ENCODE measurements at regions not wholly inside any gene's neighbourhood (a gene's known extent, or its start where the extent isn't known, plus 50 kb on each side); places are given as distances from the start of the nearest gene placed in this dataset.

- H3K27me3 ChIP-seq (ENCODE audit: control insufficient read depth in 5 of 5, insufficient read depth in 4 of 5, low read length in 5 of 5), result peaks cover 0 to 3% (median 0%) of the 10 kb centered on the region in 5 donors
- no peak overlapping the region for H3K9ac ChIP-seq (ENCODE audit: low read length in 5 of 5)
- no peaks in the 10 kb centered on the region for H3K36me3 ChIP-seq (ENCODE audit: control insufficient read depth in 5 of 5, insufficient read depth in 5 of 5, low read length in 5 of 5)
- H3K27ac ChIP-seq (ENCODE audit: low read depth, low read length), result no peak overlapping the region
- H3K9me3 ChIP-seq (ENCODE audit: control insufficient read depth in 5 of 5, low read length in 5 of 5), result no peaks in the 10 kb centered on the region
- peaks cover 0 to 6% (median 5%) of the 10 kb centered on the region in 5 donors for H3K4me1 ChIP-seq (ENCODE audit: control insufficient read depth in 5 of 5, insufficient read depth in 5 of 5, low read length in 5 of 5)
- H3K4me3 ChIP-seq (ENCODE audit: low read depth in 1 of 5, low read length in 5 of 5), result no peak overlapping the region
Measured at GRCh38 chr12:65567820-65568219, 256.5 kb upstream of the HMGA2 start.

GRCh38 chr12:65568517-65568916, 255.8 kb upstream of the HMGA2 start:
- Histone ChIP-seq H3K27ac (ENCODE audit: low read depth, low read length) (no peak overlapping the region), H3K9ac (ENCODE audit: low read length in 5 of 5) (no peak overlapping the region), H3K9me3 (ENCODE audit: control insufficient read depth in 5 of 5, low read length in 5 of 5) (peaks cover 0 to 3% (median 0%) of the 10 kb centered on the region in 5 donors), H3K4me1 (ENCODE audit: control insufficient read depth in 5 of 5, insufficient read depth in 5 of 5, low read length in 5 of 5) (peaks cover 0 to 6% (median 5%) of the 10 kb centered on the region in 5 donors), H3K27me3 (ENCODE audit: control insufficient read depth in 5 of 5, insufficient read depth in 4 of 5, low read length in 5 of 5) (no peaks in the 10 kb centered on the region), H3K36me3 (ENCODE audit: control insufficient read depth in 5 of 5, insufficient read depth in 5 of 5, low read length in 5 of 5) (no peaks in the 10 kb centered on the region), H3K4me3 (ENCODE audit: low read depth in 1 of 5, low read length in 5 of 5) (no peak overlapping the region)

- H3K4me1 ChIP-seq (ENCODE audit: control insufficient read depth in 5 of 5, insufficient read depth in 5 of 5, low read length in 5 of 5), result peaks cover 0 to 6% (median 5%) of the 10 kb centered on the region in 5 donors
- H3K36me3 ChIP-seq (ENCODE audit: control insufficient read depth in 5 of 5, insufficient read depth in 5 of 5, low read length in 5 of 5), result no peaks in the 10 kb centered on the region
- H3K9ac ChIP-seq (ENCODE audit: low read length in 5 of 5), result no peak overlapping the region
- H3K4me3 ChIP-seq (ENCODE audit: low read depth in 1 of 5, low read length in 5 of 5), result no peak overlapping the region
- H3K9me3 ChIP-seq (ENCODE audit: control insufficient read depth in 5 of 5, low read length in 5 of 5), result peaks cover 0 to 8% (median 3%) of the 10 kb centered on the region in 5 donors
- H3K27me3 ChIP-seq (ENCODE audit: control insufficient read depth in 5 of 5, insufficient read depth in 4 of 5, low read length in 5 of 5), result no peaks in the 10 kb centered on the region
- H3K27ac ChIP-seq (ENCODE audit: low read depth, low read length), result no peak overlapping the region
Measured at GRCh38 chr12:65570451-65571130, 253.7 kb upstream of the HMGA2 start.

- no peaks in the 10 kb centered on the region for H3K4me1 ChIP-seq (ENCODE audit: control insufficient read depth in 5 of 5, insufficient read depth in 5 of 5, low read length in 5 of 5)
- no peak overlapping the region for H3K27ac ChIP-seq (ENCODE audit: low read depth, low read length)
- no peak overlapping the region for H3K4me3 ChIP-seq (ENCODE audit: low read depth in 1 of 5, low read length in 5 of 5)
- H3K9ac ChIP-seq (ENCODE audit: low read length in 5 of 5), result no peak overlapping the region
- no peaks in the 10 kb centered on the region for H3K36me3 ChIP-seq (ENCODE audit: control insufficient read depth in 5 of 5, insufficient read depth in 5 of 5, low read length in 5 of 5)
- H3K27me3 ChIP-seq (ENCODE audit: control insufficient read depth in 5 of 5, insufficient read depth in 4 of 5, low read length in 5 of 5), result no peaks in the 10 kb centered on the region
- peaks cover 0 to 8% (median 3%) of the 10 kb centered on the region in 5 donors for H3K9me3 ChIP-seq (ENCODE audit: control insufficient read depth in 5 of 5, low read length in 5 of 5)
Measured at GRCh38 chr12:65574867-65575266, 249.4 kb upstream of the HMGA2 start.

- no peak overlapping the region for H3K9ac ChIP-seq (ENCODE audit: low read length in 5 of 5)
- H3K4me3 ChIP-seq (ENCODE audit: low read depth in 1 of 5, low read length in 5 of 5), result no peak overlapping the region
- H3K4me1 ChIP-seq (ENCODE audit: control insufficient read depth in 5 of 5, insufficient read depth in 5 of 5, low read length in 5 of 5), result no peaks in the 10 kb centered on the region
- no peaks in the 10 kb centered on the region for H3K9me3 ChIP-seq (ENCODE audit: control insufficient read depth in 5 of 5, low read length in 5 of 5)
- H3K27ac ChIP-seq (ENCODE audit: low read depth, low read length), result no peak overlapping the region
- H3K27me3 ChIP-seq (ENCODE audit: control insufficient read depth in 5 of 5, insufficient read depth in 4 of 5, low read length in 5 of 5), result no peaks in the 10 kb centered on the region
- H3K36me3 ChIP-seq (ENCODE audit: control insufficient read depth in 5 of 5, insufficient read depth in 5 of 5, low read length in 5 of 5), result no peaks in the 10 kb centered on the region
Measured at GRCh38 chr12:65584016-65584415, 240.3 kb upstream of the HMGA2 start.

DNA sequence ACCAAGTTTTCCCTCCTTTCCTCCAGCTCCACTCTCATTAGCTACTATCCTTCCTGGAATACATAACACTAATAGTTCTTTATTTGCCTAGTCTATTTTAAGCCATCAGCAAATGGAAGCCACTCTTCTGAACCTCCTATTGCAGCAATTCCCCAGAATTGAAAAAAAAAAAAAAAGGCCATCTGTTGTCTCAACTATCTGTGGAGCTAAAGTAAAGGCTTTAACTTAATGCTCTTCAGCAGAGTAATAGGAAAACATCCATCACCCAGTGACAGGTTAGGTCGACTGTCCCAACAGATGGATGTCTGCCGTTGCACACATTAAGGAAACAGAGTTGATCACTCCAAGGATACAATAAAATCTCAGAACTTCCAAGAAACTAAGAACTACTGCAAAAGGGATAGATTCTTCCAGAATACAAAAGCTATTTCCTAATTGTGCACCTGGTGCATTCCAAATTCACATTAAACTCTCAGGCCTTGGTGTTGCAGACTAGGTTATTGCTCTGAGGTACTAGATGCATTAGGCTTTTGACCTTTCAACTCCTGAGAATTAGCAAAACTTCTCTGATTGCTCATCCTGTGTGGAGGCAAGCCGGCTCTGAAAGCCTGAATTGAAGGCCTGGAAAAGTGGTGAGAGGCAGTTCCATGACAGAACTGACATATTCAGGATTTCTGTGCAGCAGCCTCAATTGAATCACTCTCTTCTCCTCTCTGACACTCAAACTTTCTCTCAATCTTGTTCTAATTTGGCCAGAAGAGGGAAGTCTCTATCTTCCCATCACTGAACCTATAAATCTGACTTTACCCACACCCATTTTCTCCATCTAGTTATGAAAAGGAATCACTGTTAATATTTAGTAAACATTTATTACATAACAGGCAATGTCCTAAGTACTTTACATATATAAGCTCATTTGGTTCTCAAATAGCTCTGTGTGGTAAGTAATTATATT, 238.4 kb upstream of the HMGA2 start:
- Histone ChIP-seq H3K36me3 (ENCODE audit: control insufficient read depth in 5 of 5, insufficient read depth in 5 of 5, low read length in 5 of 5) (no peaks in the 10 kb centered on the region), H3K4me3 (ENCODE audit: low read depth in 1 of 5, low read length in 5 of 5) (no peak overlapping the region), H3K27ac (ENCODE audit: low read depth, low read length) (no peak overlapping the region), H3K9me3 (ENCODE audit: control insufficient read depth in 5 of 5, low read length in 5 of 5) (no peaks in the 10 kb centered on the region), H3K4me1 (ENCODE audit: control insufficient read depth in 5 of 5, insufficient read depth in 5 of 5, low read length in 5 of 5) (no peaks in the 10 kb centered on the region), H3K27me3 (ENCODE audit: control insufficient read depth in 5 of 5, insufficient read depth in 4 of 5, low read length in 5 of 5) (no peaks in the 10 kb centered on the region), H3K9ac (ENCODE audit: low read length in 5 of 5) (no peak overlapping the region)

DNA sequence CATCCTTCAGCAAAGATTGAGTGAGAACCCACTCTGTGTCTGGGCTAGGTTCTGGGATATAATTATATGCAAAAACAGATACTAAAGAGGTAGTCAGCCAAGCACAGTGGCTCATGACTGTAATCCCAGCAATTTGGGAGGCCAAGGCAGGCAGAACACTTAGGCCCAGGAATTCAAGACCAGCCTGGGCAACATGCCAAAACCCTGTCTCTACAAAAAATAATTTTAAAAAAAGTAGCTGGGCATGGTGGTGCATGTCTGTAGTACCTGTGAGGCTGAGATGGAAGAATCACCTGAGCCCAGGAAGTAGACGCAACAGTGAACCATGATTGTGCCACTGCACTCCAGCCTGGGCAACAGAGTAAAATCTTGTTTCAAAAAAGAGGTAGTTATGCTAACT, 237.5 kb upstream of the HMGA2 start:
- Histone ChIP-seq H3K4me3 (ENCODE audit: low read depth in 1 of 5, low read length in 5 of 5) (no peak overlapping the region), H3K27ac (ENCODE audit: low read depth, low read length) (no peak overlapping the region), H3K9me3 (ENCODE audit: control insufficient read depth in 5 of 5, low read length in 5 of 5) (no peaks in the 10 kb centered on the region)

DNA sequence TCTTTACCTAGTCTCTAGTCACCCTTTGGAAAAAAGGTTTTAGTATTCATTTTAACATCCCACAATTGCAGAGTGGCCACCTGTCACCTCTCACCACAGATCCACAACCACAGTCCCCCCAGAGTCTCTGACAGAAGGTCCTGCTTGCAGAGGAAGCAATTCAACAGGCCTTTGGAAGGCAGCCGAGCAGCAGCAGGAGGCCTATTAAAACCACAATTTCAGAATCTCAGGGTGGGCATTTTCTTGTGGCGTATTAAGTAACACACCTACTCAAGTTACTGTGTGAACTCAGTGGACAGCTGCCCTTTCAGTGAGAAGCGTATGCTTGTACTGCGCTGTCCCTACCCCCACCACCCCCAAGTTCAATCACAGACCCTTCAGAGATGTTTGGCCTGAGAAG, 234.0 kb upstream of the HMGA2 start:
- H3K27ac ChIP-seq (ENCODE audit: low read depth, low read length), result no peak overlapping the region
- H3K4me1 ChIP-seq (ENCODE audit: control insufficient read depth in 5 of 5, insufficient read depth in 5 of 5, low read length in 5 of 5), result no peaks in the 10 kb centered on the region
- H3K9ac ChIP-seq (ENCODE audit: low read length in 5 of 5), result no peak overlapping the region

More for the DNA sequence above, 237.5 kb upstream of the HMGA2 start:
- H3K27me3 ChIP-seq (ENCODE audit: control insufficient read depth in 5 of 5, insufficient read depth in 4 of 5, low read length in 5 of 5), result no peaks in the 10 kb centered on the region
- H3K9ac ChIP-seq (ENCODE audit: low read length in 5 of 5), result no peak overlapping the region
- no peaks in the 10 kb centered on the region for H3K4me1 ChIP-seq (ENCODE audit: control insufficient read depth in 5 of 5, insufficient read depth in 5 of 5, low read length in 5 of 5)
- no peaks in the 10 kb centered on the region for H3K36me3 ChIP-seq (ENCODE audit: control insufficient read depth in 5 of 5, insufficient read depth in 5 of 5, low read length in 5 of 5)

DNA sequence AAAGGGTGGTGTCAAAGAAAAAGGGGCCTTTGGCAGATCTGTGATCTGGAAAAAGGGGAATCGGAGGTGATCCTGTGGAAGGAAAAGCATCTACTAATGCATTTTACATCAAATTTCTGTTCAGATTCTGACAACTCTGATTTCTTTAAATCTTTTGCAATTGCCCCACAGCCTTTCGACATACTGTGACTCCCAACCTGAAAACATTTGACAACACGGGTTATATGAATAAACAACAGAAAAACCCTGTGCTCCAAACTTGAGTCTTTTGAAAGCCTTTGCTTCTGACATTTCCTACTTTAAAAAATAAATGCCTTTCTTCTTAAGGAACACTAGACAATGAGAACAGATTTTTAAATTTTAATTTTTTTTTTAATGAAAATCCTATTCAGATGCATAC, 231.9 kb upstream of the HMGA2 start:
- Histone ChIP-seq H3K4me3 (ENCODE audit: low read depth in 1 of 5, low read length in 5 of 5) (no peak overlapping the region), H3K36me3 (ENCODE audit: control insufficient read depth in 5 of 5, insufficient read depth in 5 of 5, low read length in 5 of 5) (no peaks in the 10 kb centered on the region), H3K4me1 (ENCODE audit: control insufficient read depth in 5 of 5, insufficient read depth in 5 of 5, low read length in 5 of 5) (no peaks in the 10 kb centered on the region), H3K9me3 (ENCODE audit: control insufficient read depth in 5 of 5, low read length in 5 of 5) (no peaks in the 10 kb centered on the region), H3K27ac (ENCODE audit: low read depth, low read length) (no peak overlapping the region), H3K9ac (ENCODE audit: low read length in 5 of 5) (no peak overlapping the region), H3K27me3 (ENCODE audit: control insufficient read depth in 5 of 5, insufficient read depth in 4 of 5, low read length in 5 of 5) (peaks cover 0 to 2% (median 0%) of the 10 kb centered on the region in 5 donors)

More for the DNA sequence above, 234.0 kb upstream of the HMGA2 start:
- no peaks in the 10 kb centered on the region for H3K27me3 ChIP-seq (ENCODE audit: control insufficient read depth in 5 of 5, insufficient read depth in 4 of 5, low read length in 5 of 5)
- no peaks in the 10 kb centered on the region for H3K36me3 ChIP-seq (ENCODE audit: control insufficient read depth in 5 of 5, insufficient read depth in 5 of 5, low read length in 5 of 5)
- H3K9me3 ChIP-seq (ENCODE audit: control insufficient read depth in 5 of 5, low read length in 5 of 5), result no peaks in the 10 kb centered on the region
- no peak overlapping the region for H3K4me3 ChIP-seq (ENCODE audit: low read depth in 1 of 5, low read length in 5 of 5)

- Histone ChIP-seq H3K36me3 (ENCODE audit: control insufficient read depth in 5 of 5, insufficient read depth in 5 of 5, low read length in 5 of 5) (no peaks in the 10 kb centered on the region), H3K9ac (ENCODE audit: low read length in 5 of 5) (no peak overlapping the region), H3K4me1 (ENCODE audit: control insufficient read depth in 5 of 5, insufficient read depth in 5 of 5, low read length in 5 of 5) (no peaks in the 10 kb centered on the region), H3K9me3 (ENCODE audit: control insufficient read depth in 5 of 5, low read length in 5 of 5) (no peaks in the 10 kb centered on the region), H3K27ac (ENCODE audit: low read depth, low read length) (no peak overlapping the region), H3K27me3 (ENCODE audit: control insufficient read depth in 5 of 5, insufficient read depth in 4 of 5, low read length in 5 of 5) (peaks cover 0 to 4% (median 0%) of the 10 kb centered on the region in 5 donors), H3K4me3 (ENCODE audit: low read depth in 1 of 5, low read length in 5 of 5) (no peak overlapping the region)
Measured at GRCh38 chr12:65593239-65593701, 231.0 kb upstream of the HMGA2 start.
